ENCODE measurements at regions not wholly inside any gene's neighbourhood (a gene's known extent, or its start where the extent isn't known, plus 50 kb on each side); places are given as distances from the start of the nearest gene placed in this dataset.

DNA sequence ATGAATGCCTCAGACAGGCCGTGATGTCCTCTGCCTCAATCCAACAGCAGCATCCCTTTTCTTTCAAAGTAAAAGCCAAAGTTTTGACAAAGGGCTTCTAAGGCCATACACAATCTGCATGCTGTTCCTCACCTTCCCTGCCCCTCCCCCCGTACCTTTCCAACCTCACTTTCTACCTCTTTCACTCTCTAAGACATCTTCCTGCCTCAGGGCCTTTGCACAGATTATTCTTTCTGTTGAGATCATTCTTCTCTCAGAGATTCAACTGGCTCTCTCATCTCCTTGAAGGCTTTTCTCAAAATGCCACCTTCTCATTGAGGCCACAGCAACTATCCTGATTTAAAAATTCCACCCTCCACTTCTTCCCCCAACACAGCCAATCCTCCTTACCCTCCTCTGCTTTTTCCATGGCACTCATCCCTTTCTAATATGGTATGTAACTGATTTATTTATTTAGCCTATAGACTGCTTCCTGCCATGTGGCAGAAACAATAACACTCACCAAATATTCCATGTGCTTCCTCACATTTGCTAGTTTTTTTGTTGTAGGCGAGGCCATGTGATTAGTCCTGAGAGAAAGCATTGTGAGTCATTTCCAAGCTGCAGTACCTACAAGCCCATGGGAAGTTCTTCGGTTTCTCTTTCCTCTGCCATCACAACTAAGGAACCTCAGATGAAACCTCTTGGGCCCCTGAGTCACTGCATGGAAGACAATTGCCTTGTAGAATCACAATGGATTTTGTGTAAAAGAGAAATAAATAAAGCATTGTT lies 58.7 kb upstream of the GADD45A start:
- in situ Hi-C loops (cut with MboI; ENCODE audit: low pct_unique_long_range_greater_than_20kb, low sequenced_read_pairs), result no loop called here
- no peak for DNase-seq

- in situ Hi-C loops (cut with MboI; ENCODE audit: low pct_unique_long_range_greater_than_20kb, low sequenced_read_pairs), result no loop called here
- DNase-seq, result no peak
Measured at GRCh38 chr1:67626861-67627235, 58.2 kb upstream of the GADD45A start.

- no peak for DNase-seq
- in situ Hi-C loops (cut with MboI; ENCODE audit: low pct_unique_long_range_greater_than_20kb, low sequenced_read_pairs), result no loop called here
Measured at GRCh38 chr1:67627336-67627735, 57.7 kb upstream of the GADD45A start.

DNA sequence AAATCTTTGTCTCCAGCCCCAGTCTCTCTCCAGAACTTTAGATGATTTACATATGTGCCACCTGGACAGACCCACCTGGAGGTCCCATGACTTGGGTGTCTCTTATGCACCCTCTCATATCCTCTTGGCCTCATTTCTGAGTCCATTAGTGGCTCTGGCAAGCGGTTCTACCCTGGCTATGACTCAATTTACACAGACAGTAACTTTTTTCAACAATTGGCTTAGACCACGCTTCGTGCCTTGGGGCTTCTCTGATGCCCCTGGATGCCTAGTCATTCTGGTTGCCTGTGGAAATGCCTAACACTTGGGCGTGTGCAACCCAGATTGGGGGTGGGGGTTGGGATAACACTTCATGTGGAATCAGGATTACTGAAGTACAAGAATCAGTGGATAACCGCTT lies 57.1 kb upstream of the GADD45A start:
- in situ Hi-C loops (cut with MboI; ENCODE audit: low pct_unique_long_range_greater_than_20kb, low sequenced_read_pairs), result no loop called here
- DNase-seq, result no peak

GRCh38 chr1:67629370-67630075 lies 55.5 kb upstream of the GADD45A start:
- DNase-seq, result no peak
- in situ Hi-C loops (cut with MboI; ENCODE audit: low pct_unique_long_range_greater_than_20kb, low sequenced_read_pairs), result no loop called here

DNA sequence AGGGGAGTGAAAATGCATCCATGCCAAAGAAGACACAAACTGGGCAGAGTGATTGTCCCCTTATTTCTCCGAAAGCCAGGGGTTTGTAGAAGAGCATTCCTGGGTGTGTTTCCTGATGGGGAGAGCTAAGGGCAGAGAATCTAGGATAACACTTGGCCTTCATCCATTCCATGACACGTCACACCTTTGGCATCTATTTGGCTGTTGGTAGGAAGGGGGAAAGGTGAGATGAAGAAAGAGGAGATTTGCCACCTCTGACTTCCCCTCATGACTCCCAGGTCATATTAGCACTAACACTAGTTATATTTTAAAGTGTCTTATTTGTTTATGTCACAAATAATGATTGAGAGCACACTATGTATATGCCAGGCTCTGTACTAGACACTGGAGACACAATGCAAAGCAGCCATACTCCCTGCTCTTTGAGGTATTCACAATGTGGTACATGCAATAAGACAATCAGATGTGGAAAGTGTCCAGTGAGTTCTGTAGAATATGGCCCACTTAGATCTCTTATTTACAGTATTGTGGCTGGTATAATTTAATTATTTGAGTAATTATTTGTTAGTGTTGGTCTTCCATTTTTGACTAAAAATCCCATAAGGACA lies 54.5 kb upstream of the GADD45A start:
- DNase-seq, result no peak
- in situ Hi-C loops (cut with MboI; ENCODE audit: low pct_unique_long_range_greater_than_20kb, low sequenced_read_pairs), result no loop called here

GRCh38 chr1:67632356-67632755 lies 52.6 kb upstream of the GADD45A start:
- in situ Hi-C loops (cut with MboI; ENCODE audit: low pct_unique_long_range_greater_than_20kb, low sequenced_read_pairs), result no loop called here
- no peak for DNase-seq

- no peak for DNase-seq
- in situ Hi-C loops (cut with MboI; ENCODE audit: low pct_unique_long_range_greater_than_20kb, low sequenced_read_pairs), result no loop called here
Measured at GRCh38 chr1:67632811-67633655, 52.0 kb upstream of the GADD45A start.

DNA sequence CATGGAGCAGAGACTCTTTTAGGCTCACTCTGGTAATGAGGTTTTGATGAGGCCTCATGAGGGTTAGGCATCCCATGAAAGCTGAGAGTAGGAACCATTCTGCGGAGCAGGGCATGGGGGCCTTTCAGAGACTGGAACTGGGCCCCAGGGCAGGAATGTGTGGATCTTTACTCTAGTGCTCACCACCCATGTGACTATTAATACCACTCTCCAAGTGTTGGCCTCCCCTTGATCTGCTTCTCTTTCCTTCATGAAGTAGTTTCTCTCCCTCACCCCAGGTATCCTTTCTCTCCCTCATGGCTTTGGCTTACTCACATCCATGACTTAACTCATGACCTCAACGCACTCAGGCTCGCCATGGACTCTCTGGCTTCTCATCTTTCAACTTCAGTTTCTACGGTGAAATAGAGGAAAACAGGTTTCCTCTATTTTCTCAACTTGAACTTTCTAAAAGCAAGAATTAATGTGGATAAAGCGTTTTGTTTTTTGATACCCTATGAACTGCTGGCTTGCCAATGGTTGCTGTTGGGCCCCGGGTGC lies 50.5 kb upstream of the GADD45A start:
- in situ Hi-C loops (cut with MboI; ENCODE audit: low pct_unique_long_range_greater_than_20kb, low sequenced_read_pairs), result no loop called here
- DNase-seq, result no peak

GRCh38 chr1:67635055-67635809 lies 49.8 kb upstream of the GADD45A start:
- in situ Hi-C loops (cut with MboI; ENCODE audit: low pct_unique_long_range_greater_than_20kb, low sequenced_read_pairs), result no loop called here
- DNase-seq, result peak; percentile 80
